A673 (cell line): ENCODE measurements at regions not wholly inside any gene's neighbourhood (a gene's known extent, or its start where the extent isn't known, plus 50 kb on each side); places are given as distances from the start of the nearest gene placed in this dataset.
"Not testable (repeated sequence)": the region's sequence is repeated elsewhere in the genome, so short reads cannot be mapped to it uniquely, and the experiment has no call there.

Experiments used
- BruUV-seq: library from RNA; stranded (reverse); fragments of 400-500 nt; replicated peaks from 2 replicates; lab custom pipeline; 2021; lab: Mats Ljungman, UMichigan
- CTCF ChIA-PET: fragments of 300-600 bp; sonication (Branson Sonifier 250); formaldehyde crosslinking; loops from one replicate; lab custom pipeline; 2022; ENCODE audit warnings: antibody characterized with exemption; lab: Charles Lee
- POLR2A ChIA-PET: fragments of 300-600 bp; sonication (Branson Sonifier 250); formaldehyde crosslinking; loops from one replicate; lab custom pipeline; 2022; ENCODE audit warnings: antibody characterized with exemption; ENCODE audit not compliant: low non-redundant PET; lab: Charles Lee
- DNase-seq: peaks from one replicate; pipeline ENCODE4 v3.0.0-alpha.2; 2015; ENCODE audit warnings: low spot score
- H3K27ac ChIP-seq: fragments of 200-600 bp; sonication (generic); 2 replicates; pipeline ENCODE4 v1.5.1; 2016; ENCODE audit warnings: mixed run types, low read depth, mild to moderate bottlenecking, mixed read lengths, antibody characterized with exemption, low read length; ENCODE audit not compliant: poor library complexity, severe bottlenecking
- H3K27me3 ChIP-seq: fragments of 200-600 bp; sonication (generic); replicated peaks from 2 replicates; pipeline ENCODE4 v1.6.1; 2017; ENCODE audit warnings: mixed run types, low read depth, mild to moderate bottlenecking, mixed read lengths, antibody characterized with exemption, low read length; ENCODE audit not compliant: insufficient read depth, poor library complexity
- H3K36me3 ChIP-seq: fragments of 200-600 bp; sonication (generic); 2 replicates; pipeline ENCODE4 v1.6.1; 2016; ENCODE audit warnings: mixed run types, mild to moderate bottlenecking, mixed read lengths, antibody characterized with exemption, low read length; ENCODE audit not compliant: insufficient read depth, poor library complexity, severe bottlenecking
- H3K4me1 ChIP-seq: fragments of 200-600 bp; sonication (generic); 2 replicates; pipeline ENCODE4 v1.6.1; 2017; ENCODE audit warnings: mixed run types, mild to moderate bottlenecking, mixed read lengths, antibody characterized with exemption, low read length; ENCODE audit not compliant: insufficient read depth, poor library complexity, severe bottlenecking
- H3K4me3 ChIP-seq: fragments of 200-600 bp; sonication (generic); 2 replicates; pipeline ENCODE4 v1.5.1; 2016; ENCODE audit warnings: low read depth, mixed run types, mild to moderate bottlenecking, mixed read lengths, low read length; ENCODE audit not compliant: poor library complexity, severe bottlenecking
- H3K9me3 ChIP-seq: fragments of 200-600 bp; sonication (generic); 2 replicates; pipeline ENCODE4 v1.6.1; 2016; ENCODE audit warnings: mixed run types, low read depth, mild to moderate bottlenecking, mixed read lengths, antibody characterized with exemption, low read length; ENCODE audit not compliant: poor library complexity, severe bottlenecking
- EZH2 ChIP-seq: fragments of 200-600 bp; sonication (generic); IDR thresholded peaks from 2 replicates; pipeline ENCODE4 v1.6.1; 2017; ENCODE audit warnings: borderline replicate concordance, low read depth, mild to moderate bottlenecking, mixed read lengths, antibody characterized with exemption, low read length; ENCODE audit not compliant: poor library complexity, severe bottlenecking
- intact Hi-C: fragments of 100-400 bp; cut with micrococcal nuclease; formaldehyde crosslinking; loops from one replicate; pipeline ENCODE4 v1.10.0; 2022; ENCODE audit not compliant: unreplicated experiment
- TF ChIP-seq, protein P1 (sequence below): fragments of 300-800, 200-600 bp; sonication (generic); conservative IDR thresholded peaks from 2 replicates; pipeline ENCODE4 v1.5.1; 2017; ENCODE audit warnings: low read depth, mild to moderate bottlenecking, antibody characterized with exemption, low read length, moderate library complexity, mixed read lengths

DNA sequence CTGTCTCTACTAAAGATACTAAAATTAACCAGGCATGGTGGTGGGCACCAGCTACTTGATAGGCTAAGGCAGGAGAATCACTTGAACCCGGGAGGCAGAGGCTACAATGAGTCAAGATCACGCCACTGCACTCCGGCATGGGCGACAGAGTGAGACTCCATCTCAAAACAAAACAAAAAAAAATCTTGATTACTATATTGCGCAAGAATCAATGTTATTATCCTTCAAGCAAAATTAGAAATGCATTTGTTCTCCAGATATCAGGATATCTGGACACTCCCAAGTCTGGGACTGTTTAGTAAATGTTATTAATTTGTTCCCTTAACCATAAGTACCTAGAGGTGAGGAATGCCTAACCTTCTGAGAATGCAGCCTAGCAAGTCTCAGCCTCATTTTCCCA, 992.2 kb upstream of the PCDH20 start:
- ChIA-PET POLR2A (no interaction called here), CTCF (no interaction called here)
- Histone ChIP-seq H3K9me3 (no peaks in the 10 kb centered on the region), H3K4me3 (no peak overlapping the region), H3K27me3 (no peaks in the 10 kb centered on the region), H3K4me1 (no peaks in the 10 kb centered on the region), H3K36me3 (no peaks in the 10 kb centered on the region), H3K27ac (no peak overlapping the region)
- no peak for DNase-seq
- BruUV-seq = no TSS peak
- TF ChIP-seq, protein P1, sequence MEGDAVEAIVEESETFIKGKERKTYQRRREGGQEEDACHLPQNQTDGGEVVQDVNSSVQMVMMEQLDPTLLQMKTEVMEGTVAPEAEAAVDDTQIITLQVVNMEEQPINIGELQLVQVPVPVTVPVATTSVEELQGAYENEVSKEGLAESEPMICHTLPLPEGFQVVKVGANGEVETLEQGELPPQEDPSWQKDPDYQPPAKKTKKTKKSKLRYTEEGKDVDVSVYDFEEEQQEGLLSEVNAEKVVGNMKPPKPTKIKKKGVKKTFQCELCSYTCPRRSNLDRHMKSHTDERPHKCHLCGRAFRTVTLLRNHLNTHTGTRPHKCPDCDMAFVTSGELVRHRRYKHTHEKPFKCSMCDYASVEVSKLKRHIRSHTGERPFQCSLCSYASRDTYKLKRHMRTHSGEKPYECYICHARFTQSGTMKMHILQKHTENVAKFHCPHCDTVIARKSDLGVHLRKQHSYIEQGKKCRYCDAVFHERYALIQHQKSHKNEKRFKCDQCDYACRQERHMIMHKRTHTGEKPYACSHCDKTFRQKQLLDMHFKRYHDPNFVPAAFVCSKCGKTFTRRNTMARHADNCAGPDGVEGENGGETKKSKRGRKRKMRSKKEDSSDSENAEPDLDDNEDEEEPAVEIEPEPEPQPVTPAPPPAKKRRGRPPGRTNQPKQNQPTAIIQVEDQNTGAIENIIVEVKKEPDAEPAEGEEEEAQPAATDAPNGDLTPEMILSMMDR = no peak
- no peak for TF ChIP-seq EZH2
- intact Hi-C loops = no loop called here

DNA sequence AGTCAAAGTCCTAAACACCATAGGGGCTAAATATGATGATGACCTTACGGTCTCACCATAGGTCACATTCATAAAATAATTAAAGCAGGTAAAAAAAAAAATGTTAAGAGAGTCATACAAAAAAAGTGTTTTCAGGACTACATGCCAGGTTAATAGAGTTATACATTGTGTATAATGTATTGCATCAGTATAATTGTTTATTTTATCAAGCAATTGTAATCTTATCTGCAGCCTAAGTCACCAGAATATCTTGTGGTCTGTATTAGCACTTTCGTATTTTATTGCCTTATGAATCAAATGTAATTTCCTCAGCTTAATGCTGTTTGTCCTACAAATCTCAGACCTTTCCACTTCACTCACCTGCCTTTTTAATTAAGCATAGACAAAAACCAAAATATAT, 972.9 kb upstream of the PCDH20 start:
- intact Hi-C loops = loop anchor here (5.0 kb wide), 1 partner anchor 1724 kb away; no protein-coding TSS in a partner anchor
- H3K27me3 ChIP-seq = no peaks in the 10 kb centered on the region
- H3K36me3 ChIP-seq = no peaks in the 10 kb centered on the region
- H3K27ac ChIP-seq = no peak overlapping the region
- DNase-seq = no peak
- POLR2A ChIA-PET = no interaction called here
- H3K4me3 ChIP-seq = no peak overlapping the region
- no peaks in the 10 kb centered on the region for H3K4me1 ChIP-seq
- CTCF ChIA-PET = no interaction called here
- BruUV-seq = no TSS peak
- H3K9me3 ChIP-seq = no peaks in the 10 kb centered on the region
- TF ChIP-seq, protein P1 = no peak
- TF ChIP-seq EZH2 = no peak

DNA sequence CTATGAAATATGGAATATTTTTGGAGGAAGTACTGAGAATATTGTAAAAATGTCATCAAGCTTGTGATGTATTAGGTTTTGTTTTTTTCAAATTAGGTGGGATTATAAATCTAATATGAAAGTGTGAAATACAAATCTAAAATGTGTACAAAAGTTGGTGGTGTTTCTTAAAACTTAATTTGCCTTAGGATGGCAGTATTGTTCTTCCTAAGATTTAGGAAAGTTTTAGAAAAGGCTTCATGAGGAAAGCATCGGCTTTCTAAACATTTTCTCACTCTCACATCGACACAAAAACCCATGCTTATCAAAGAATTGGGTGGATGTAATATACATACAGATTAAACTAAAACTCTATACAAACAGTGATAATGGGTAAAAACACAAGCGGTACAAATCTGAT, 972.0 kb upstream of the PCDH20 start:
- H3K36me3 ChIP-seq = no peaks in the 10 kb centered on the region
- intact Hi-C loops = loop anchor here (5.0 kb wide), 1 partner anchor 1725 kb away; no protein-coding TSS in a partner anchor
- H3K27me3 ChIP-seq = no peaks in the 10 kb centered on the region
- TF ChIP-seq, protein P1 = peak; percentile 40; the same call in 1 of the 2 replicates
- TF ChIP-seq EZH2 = no peak
- no peaks in the 10 kb centered on the region for H3K9me3 ChIP-seq
- BruUV-seq = no TSS peak
- peak; percentile 19 for DNase-seq
- H3K4me3 ChIP-seq = no peak overlapping the region
- ChIA-PET CTCF (no interaction called here), POLR2A (no interaction called here)
- no peaks in the 10 kb centered on the region for H3K4me1 ChIP-seq
- no peak overlapping the region for H3K27ac ChIP-seq

DNA sequence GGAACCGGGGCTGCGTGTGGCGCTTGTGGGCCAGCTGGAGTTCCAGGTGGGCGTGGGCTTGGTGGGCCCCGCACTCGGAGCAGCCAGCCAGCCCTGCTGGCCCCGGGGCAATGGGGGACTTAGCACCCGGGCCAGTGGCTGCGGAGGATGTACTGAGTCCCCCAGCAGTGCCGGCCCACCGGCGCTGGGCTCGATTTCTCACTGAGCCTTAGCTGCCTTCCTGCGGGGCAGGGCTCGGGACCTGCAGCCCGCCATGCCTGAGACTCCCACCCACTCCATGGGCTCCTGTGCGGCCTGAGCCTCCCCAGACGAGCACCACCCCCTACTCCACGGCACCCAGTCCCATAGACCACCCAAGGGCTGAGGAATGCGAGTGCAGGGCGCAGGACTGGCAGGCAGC, 963.6 kb upstream of the PCDH20 start:
- POLR2A ChIA-PET, H3K27me3 ChIP-seq, BruUV-seq, H3K4me3 ChIP-seq, H3K4me1 ChIP-seq, H3K27ac ChIP-seq, H3K36me3 ChIP-seq, CTCF ChIA-PET, DNase-seq, H3K9me3 ChIP-seq, intact Hi-C loops: not testable (repeated sequence)
